AG04449 (cell line): ENCODE measurements at regions not wholly inside any gene's neighbourhood (a gene's known extent, or its start where the extent isn't known, plus 50 kb on each side); places are given as distances from the start of the nearest gene placed in this dataset.
A peak's percentile ranks its signal among the peaks of the same experiment; 100 is the strongest.

ENCODE experiments used
- CTCF ChIA-PET: fragments of 350-600 bp; formaldehyde crosslinking; extraction: SDS; loops from one replicate; lab custom pipeline; 2021; ENCODE audit warnings: antibody characterized with exemption; lab: Yijun Ruan, JAX
- POLR2A ChIA-PET: fragments of 400-600, 350-600 bp; formaldehyde crosslinking; extraction: SDS; loops from one replicate; lab custom pipeline; 2020; ENCODE audit warnings: antibody characterized with exemption, inconsistent platforms; lab: Yijun Ruan, JAX
- DNase-seq: peaks from one replicate; pipeline ENCODE4 v3.0.0-alpha.2; 2010; ENCODE audit warnings: low read depth, low spot score
- H3K4me3 ChIP-seq: 2 replicates; pipeline ENCODE4 v1.5.1; 2011; ENCODE audit warnings: low read depth, mild to moderate bottlenecking, control low read depth, low read length
- CTCF ChIP-seq: IDR thresholded peaks from one replicate; pipeline ENCODE4 v1.5.1; 2011; ENCODE audit warnings: mild to moderate bottlenecking, moderate library complexity, low read length, control low read depth, inconsistent platforms; ENCODE audit not compliant: insufficient read depth; ENCODE audit errors: missing control alignments

- no peak overlapping the region for H3K4me3 ChIP-seq
- POLR2A ChIA-PET, result interaction anchor here (1.6 kb wide), 1 partner anchor 160 kb away, joined by 9 read pairs; the partner anchor contains the start of gene CITED2
- CTCF ChIA-PET, result interaction anchor here (1.3 kb wide), 1 partner anchor 10 kb away, joined by 3 read pairs; no protein-coding TSS in a partner anchor
- DNase-seq, result no peak
- no peak for TF ChIP-seq CTCF
Measured at GRCh38 chr6:139534472-139535115, 160.1 kb upstream of the CITED2 start.

GRCh38 chr6:139533573-139534471 lies 159.4 kb upstream of the CITED2 start:
- CTCF ChIA-PET, result interaction anchor here (1.3 kb wide), 1 partner anchor 9 kb away, joined by 3 read pairs; no protein-coding TSS in a partner anchor
- no peak overlapping the region for H3K4me3 ChIP-seq
- POLR2A ChIA-PET, result interaction anchor here (1.6 kb wide), 1 partner anchor 159 kb away, joined by 9 read pairs; the partner anchor contains the start of gene CITED2
- TF ChIP-seq CTCF, result no peak
- DNase-seq, result peak; percentile 65

- ChIA-PET POLR2A (no interaction called here), CTCF (no interaction called here)
- no peak for TF ChIP-seq CTCF
- no peak overlapping the region for H3K4me3 ChIP-seq
- no peak for DNase-seq
Measured at GRCh38 chr6:139533171-139533570, 158.7 kb upstream of the CITED2 start.

- CTCF ChIA-PET, result no interaction called here
- no peak for DNase-seq
- POLR2A ChIA-PET, result interaction anchor here (0.7 to 2.2 kb wide), 2 partner anchors 153 to 157 kb away, joined by 3 to 8 read pairs; partner anchors contain the start of gene CITED2
- H3K4me3 ChIP-seq, result no peak overlapping the region
- no peak for TF ChIP-seq CTCF
Measured at GRCh38 chr6:139531148-139532115, 157.0 kb upstream of the CITED2 start.

- ChIA-PET POLR2A (interaction anchor here (2.2 kb wide), 1 partner anchor 156 kb away, joined by 8 read pairs; the partner anchor contains the start of gene CITED2), CTCF (no interaction called here)
- no peak overlapping the region for H3K4me3 ChIP-seq
- no peak for TF ChIP-seq CTCF
- DNase-seq, result no peak
Measured at GRCh38 chr6:139530561-139530960, 156.1 kb upstream of the CITED2 start.
